Fibroblast of lung (primary cell): ENCODE measurements at regions not wholly inside any gene's neighbourhood (a gene's known extent, or its start where the extent isn't known, plus 50 kb on each side); places are given as distances from the start of the nearest gene placed in this dataset.

Experiments
- DNase-seq, 2 donors: peaks; one replicate each; pipeline versions ENCODE4 v3.0.0 to v3.0.0-alpha.2; 2010; ENCODE audit warnings: low read depth in 2 of 2
- H2AFZ ChIP-seq: 2 replicates; pipeline ENCODE4 v1.5.1; 2012; ENCODE audit warnings: low read length, control low read depth, inconsistent platforms
- H3K27ac ChIP-seq: 2 replicates; pipeline ENCODE4 v1.5.1; 2011; ENCODE audit warnings: low read length, control low read depth; ENCODE audit not compliant: insufficient read depth
- H3K27me3 ChIP-seq: 2 replicates; pipeline ENCODE4 v1.5.1; 2011; ENCODE audit warnings: mild to moderate bottlenecking, low read length; ENCODE audit not compliant: control insufficient read depth, insufficient read depth
- H3K36me3 ChIP-seq: 2 replicates; pipeline ENCODE4 v1.5.1; 2011; ENCODE audit warnings: low read length; ENCODE audit not compliant: control insufficient read depth, insufficient read depth
- H3K4me1 ChIP-seq: 2 replicates; pipeline ENCODE4 v1.5.1; 2011; ENCODE audit warnings: low read length; ENCODE audit not compliant: control insufficient read depth, insufficient read depth; ENCODE audit errors: extremely low read depth
- H3K4me2 ChIP-seq: 2 replicates; pipeline ENCODE4 v1.5.1; 2011; ENCODE audit warnings: low read length, control low read depth; ENCODE audit not compliant: insufficient read depth; ENCODE audit errors: extremely low read depth
- H3K4me3 ChIP-seq, 4 experiments: fragments of 200-600 bp in 1 of 4; sonication (generic) in 1 of 4; replicated peaks in 1 of 4; 2 replicates each; pipeline ENCODE4 v1.5.1; 2011 to 2016; ENCODE audit warnings: low read length in 4 of 4, low read depth in 3 of 4, mild to moderate bottlenecking in 3 of 4, control low read depth in 2 of 4, inconsistent platforms in 1 of 4, mixed read lengths in 1 of 4; ENCODE audit not compliant: insufficient read depth in 1 of 4; ENCODE audit errors: control extremely low read depth in 1 of 4
- H3K79me2 ChIP-seq: 2 replicates; pipeline ENCODE4 v1.5.1; 2012; ENCODE audit warnings: mild to moderate bottlenecking, low read length, inconsistent platforms; ENCODE audit not compliant: control insufficient read depth, insufficient read depth
- H3K9ac ChIP-seq: 2 replicates; pipeline ENCODE4 v1.5.1; 2011; ENCODE audit warnings: mild to moderate bottlenecking, low read length, control low read depth; ENCODE audit not compliant: insufficient read depth
- H3K9me3 ChIP-seq: 2 replicates; pipeline ENCODE4 v1.5.1; 2012; ENCODE audit warnings: low read depth, low read length; ENCODE audit not compliant: control insufficient read depth, insufficient read depth
- H4K20me1 ChIP-seq: 2 replicates; pipeline ENCODE4 v1.5.1; 2011; ENCODE audit warnings: low read length; ENCODE audit not compliant: control insufficient read depth, insufficient read depth; ENCODE audit errors: extremely low read depth
- CTCF ChIP-seq, 2 donors: IDR thresholded peaks in 1 of 2; conservative IDR thresholded peaks in 1 of 2; 1 replicate in 1 of 2; 2 replicates in 1 of 2; pipeline ENCODE4 v1.5.1; 2011 to 2012; ENCODE audit warnings: low read length in 2 of 2, control low read depth in 1 of 2, inconsistent platforms in 1 of 2, low read depth in 1 of 2, mild to moderate bottlenecking in 1 of 2
- EZH2 ChIP-seq: IDR thresholded peaks from 2 replicates; pipeline ENCODE4 v1.5.1; 2012; ENCODE audit warnings: low read length, control low read depth, mild to moderate bottlenecking; ENCODE audit errors: missing control alignments

- Histone ChIP-seq H3K27me3 (no peaks in the 10 kb centered on the region), H3K4me1 (no peaks in the 10 kb centered on the region), H3K9ac (no peak overlapping the region), H3K4me2 (no peak overlapping the region), H3K9me3 (no peaks in the 10 kb centered on the region), H4K20me1 (no peaks in the 10 kb centered on the region), H3K27ac (no peak overlapping the region), H3K4me3 (no peak overlapping the region), H3K79me2 (no peaks in the 10 kb centered on the region), H2AFZ (no peak overlapping the region), H3K36me3 (no peaks in the 10 kb centered on the region)
- peak; percentile 68 to 72 for DNase-seq
- TF ChIP-seq EZH2: no peak
- TF ChIP-seq CTCF (conservative IDR thresholded peaks at IDR 0.05 in 1 of 2, IDR thresholded peaks at IDR 0.05 in 1 of 2; ENCODE audit: low read depth in 1 of 2, low read length in 2 of 2): peak in 1 of 2 donors; percentile 1
Observed at GRCh38 chr2:138086576-138086975, 122.3 kb downstream of the HNMT start.

DNA sequence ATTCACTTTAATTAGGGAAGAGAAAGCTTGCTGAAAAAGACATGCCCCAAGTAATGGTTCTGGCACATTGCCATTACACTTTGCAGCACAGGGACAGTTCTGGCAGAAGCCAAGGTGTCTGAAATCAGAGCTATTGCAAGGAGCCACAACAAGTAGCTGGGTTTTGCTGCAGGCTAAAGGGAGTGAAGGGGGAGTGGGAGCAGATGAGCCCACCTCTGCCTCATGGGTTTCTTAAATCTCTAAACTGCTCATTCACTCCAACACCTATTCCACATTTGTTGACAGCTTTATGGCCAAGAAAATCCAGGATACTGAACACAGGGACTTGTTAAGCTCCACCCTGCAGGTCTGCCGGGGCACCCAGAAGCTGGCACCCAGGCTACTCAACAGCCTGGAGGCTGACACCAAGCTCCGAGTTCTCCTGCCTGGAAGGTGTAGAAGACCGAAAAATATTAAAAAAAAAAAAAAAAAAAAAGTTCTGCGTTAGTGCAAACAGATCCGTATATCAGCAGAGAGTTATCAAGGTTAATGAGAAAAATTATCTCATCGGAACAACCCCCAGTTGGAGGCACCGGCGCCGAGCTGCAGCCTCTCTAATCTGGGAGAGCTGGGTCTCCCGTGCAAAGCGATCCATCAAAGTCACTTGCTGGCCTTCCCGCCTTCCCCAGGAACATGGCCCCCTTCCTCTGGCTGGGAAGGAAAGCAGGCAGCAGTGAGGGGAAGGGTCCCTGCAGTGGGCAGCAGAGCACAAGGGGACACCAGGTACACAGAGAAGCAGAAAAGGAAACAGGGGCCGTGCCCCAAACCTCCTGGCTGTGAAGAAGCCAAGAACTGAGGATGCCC lies 123.7 kb downstream of the HNMT start:
- Histone ChIP-seq H3K9me3 (no peaks in the 10 kb centered on the region), H3K27ac (no peak overlapping the region), H2AFZ (no peak overlapping the region), H3K4me1 (no peaks in the 10 kb centered on the region), H3K4me2 (no peak overlapping the region), H4K20me1 (no peaks in the 10 kb centered on the region), H3K4me3 (no peak overlapping the region), H3K27me3 (no peaks in the 10 kb centered on the region), H3K79me2 (no peaks in the 10 kb centered on the region), H3K9ac (no peak overlapping the region), H3K36me3 (no peaks in the 10 kb centered on the region)
- TF ChIP-seq EZH2 (no peak), CTCF (conservative IDR thresholded peaks at IDR 0.05 in 1 of 2, IDR thresholded peaks at IDR 0.05 in 1 of 2; ENCODE audit: low read depth in 1 of 2, low read length in 2 of 2) (no peak)
- peak in 1 of 2 donors; percentile 7 for DNase-seq

DNA sequence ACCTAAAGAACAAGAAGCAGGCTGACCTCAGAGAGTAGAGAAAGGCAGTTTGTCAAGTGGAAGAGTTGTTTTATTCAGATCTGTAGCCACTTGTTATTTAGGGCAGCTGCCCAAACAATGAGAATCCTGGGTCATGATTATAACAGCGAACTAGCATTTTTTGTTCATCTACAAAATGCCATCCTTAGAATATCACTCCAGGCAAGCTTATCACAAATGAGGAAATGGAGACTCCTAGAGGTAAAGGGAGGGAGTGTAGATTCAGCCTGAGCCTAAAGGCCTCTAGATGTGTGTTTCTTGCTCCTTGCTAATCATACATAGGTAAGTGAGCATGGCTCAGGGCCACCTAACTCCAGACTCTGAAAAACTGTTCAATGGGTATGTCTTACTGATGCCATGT lies 126.1 kb downstream of the HNMT start:
- TF ChIP-seq CTCF (conservative IDR thresholded peaks at IDR 0.05 in 1 of 2, IDR thresholded peaks at IDR 0.05 in 1 of 2; ENCODE audit: low read depth in 1 of 2, low read length in 2 of 2) (peak; percentile 80 to 89), EZH2 (no peak)
- Histone ChIP-seq H3K27me3 (no peaks in the 10 kb centered on the region), H3K36me3 (no peaks in the 10 kb centered on the region), H3K9me3 (no peaks in the 10 kb centered on the region), H3K27ac (no peak overlapping the region), H2AFZ (no peak overlapping the region), H3K4me3 (no peak overlapping the region), H3K79me2 (no peaks in the 10 kb centered on the region), H3K4me2 (no peak overlapping the region), H4K20me1 (no peaks in the 10 kb centered on the region), H3K9ac (no peak overlapping the region), H3K4me1 (no peaks in the 10 kb centered on the region)
- peak in 1 of 2 donors; percentile 68 for DNase-seq
